Progenitor cell of endocrine pancreas (in vitro differentiated cells): ENCODE measurements at regions not wholly inside any gene's neighbourhood (a gene's known extent, or its start where the extent isn't known, plus 50 kb on each side); places are given as distances from the start of the nearest gene placed in this dataset.

ENCODE experiments used
- DNase-seq: peaks from one replicate; pipeline ENCODE4 v3.0.0; 2021; ENCODE audit warnings: low spot score; ENCODE audit not compliant: unreplicated experiment
- H3K27ac Mint-ChIP-seq: 2 replicates; pipeline ENCODE4 v1.8.0; 2021; ENCODE audit warnings: mild to moderate bottlenecking, moderate library complexity, mixed read lengths
- H3K27me3 Mint-ChIP-seq: 2 replicates; pipeline ENCODE4 v1.8.0; 2021; ENCODE audit warnings: mixed read lengths
- H3K36me3 Mint-ChIP-seq: 2 replicates; pipeline ENCODE4 v1.8.0; 2022; ENCODE audit warnings: mixed read lengths; ENCODE audit not compliant: insufficient read depth
- H3K4me1 Mint-ChIP-seq: 2 replicates; pipeline ENCODE4 v1.8.0; 2021; ENCODE audit warnings: low read depth, mixed read lengths
- H3K4me3 Mint-ChIP-seq: 2 replicates; pipeline ENCODE4 v1.8.0; 2021; ENCODE audit warnings: low read depth, mild to moderate bottlenecking, moderate library complexity, mixed read lengths
- H3K9me3 Mint-ChIP-seq: 2 replicates; pipeline ENCODE4 v1.8.0; 2021; ENCODE audit warnings: low read depth, mixed read lengths
- CTCF ChIP-seq: fragments of 200-600 bp; sonication (generic); IDR thresholded peaks from one replicate; pipeline ENCODE4 v1.5.0; 2021; ENCODE audit warnings: antibody characterized with exemption, mild to moderate bottlenecking; ENCODE audit not compliant: unreplicated experiment

GRCh38 chr18:55078303-55078932, 119.2 kb upstream of the CCDC68 start:
- Mint-ChIP-seq H3K27me3 (peaks cover 11% of the 10 kb centered on the region), H3K27ac (no peak overlapping the region), H3K4me3 (no peak overlapping the region), H3K9me3 (no peaks in the 10 kb centered on the region), H3K4me1 (peaks cover 2% of the 10 kb centered on the region), H3K36me3 (no peaks in the 10 kb centered on the region)
- no peak for DNase-seq
- TF ChIP-seq CTCF = no peak

DNA sequence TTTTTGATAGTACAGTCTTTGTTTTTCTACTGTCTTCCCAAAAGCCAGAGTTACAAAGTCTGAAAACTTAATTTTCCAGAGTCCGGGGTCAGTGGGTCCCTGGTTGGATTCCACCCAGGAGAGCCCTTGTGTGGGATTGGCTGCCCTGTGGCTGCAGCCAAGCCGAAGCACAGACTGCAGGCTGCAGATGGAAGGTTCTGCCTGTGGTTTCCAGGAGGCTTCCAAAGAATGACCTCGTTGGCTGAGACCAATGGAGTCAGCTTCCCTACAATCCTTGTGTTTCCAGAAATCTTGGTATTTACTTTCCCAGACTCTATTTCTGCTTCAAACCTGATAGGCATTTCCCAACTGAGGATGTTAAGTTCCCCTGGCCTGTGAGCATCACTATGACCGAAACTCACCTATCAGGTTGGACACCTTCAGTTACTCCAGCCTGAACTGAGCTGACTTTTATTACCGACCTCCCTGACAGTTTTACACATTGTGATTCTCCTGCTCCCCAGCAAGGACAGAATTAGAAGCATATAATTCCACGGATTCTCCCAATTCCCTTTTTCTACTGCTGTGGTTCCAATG, 117.5 kb upstream of the CCDC68 start:
- Mint-ChIP-seq H3K4me1 (peaks cover 2% of the 10 kb centered on the region), H3K27me3 (peaks cover 18% of the 10 kb centered on the region), H3K27ac (no peak overlapping the region), H3K9me3 (no peaks in the 10 kb centered on the region), H3K36me3 (no peaks in the 10 kb centered on the region), H3K4me3 (no peak overlapping the region)
- DNase-seq = no peak
- TF ChIP-seq CTCF = no peak

- TF ChIP-seq CTCF = no peak
- no peaks in the 10 kb centered on the region for H3K9me3 Mint-ChIP-seq
- peaks cover 21% of the 10 kb centered on the region for H3K27me3 Mint-ChIP-seq
- H3K27ac Mint-ChIP-seq = no peak overlapping the region
- peaks cover 2% of the 10 kb centered on the region for H3K4me1 Mint-ChIP-seq
- no peaks in the 10 kb centered on the region for H3K36me3 Mint-ChIP-seq
- H3K4me3 Mint-ChIP-seq = no peak overlapping the region
- no peak for DNase-seq
These were observed 114.6 kb upstream of the CCDC68 start for GRCh38 chr18:55073834-55074233.

- no peaks in the 10 kb centered on the region for H3K36me3 Mint-ChIP-seq
- TF ChIP-seq CTCF = no peak
- DNase-seq = no peak
- H3K27me3 Mint-ChIP-seq = peaks cover 21% of the 10 kb centered on the region
- no peak overlapping the region for H3K27ac Mint-ChIP-seq
- H3K4me1 Mint-ChIP-seq = peaks cover under 1% of the 10 kb centered on the region
- H3K4me3 Mint-ChIP-seq = no peak overlapping the region
- no peaks in the 10 kb centered on the region for H3K9me3 Mint-ChIP-seq
These were observed 113.9 kb upstream of the CCDC68 start for GRCh38 chr18:55073116-55073515.

GRCh38 chr18:55072698-55073097, 113.4 kb upstream of the CCDC68 start:
- TF ChIP-seq CTCF = no peak
- no peaks in the 10 kb centered on the region for H3K9me3 Mint-ChIP-seq
- DNase-seq = no peak
- no peak overlapping the region for H3K4me3 Mint-ChIP-seq
- peaks cover 21% of the 10 kb centered on the region for H3K27me3 Mint-ChIP-seq
- no peak overlapping the region for H3K27ac Mint-ChIP-seq
- H3K36me3 Mint-ChIP-seq = no peaks in the 10 kb centered on the region
- no peaks in the 10 kb centered on the region for H3K4me1 Mint-ChIP-seq
